ENCODE measurements at regions not wholly inside any gene's neighbourhood (a gene's known extent, or its start where the extent isn't known, plus 50 kb on each side); places are given as distances from the start of the nearest gene placed in this dataset.

GRCh38 chr2:206379266-206379665 lies 64.1 kb upstream of the ADAM23 start:
- TF ChIP-seq MYNN (tag by site-specific recombination; IDR thresholded peaks at IDR 0.05; ENCODE audit: borderline replicate concordance), result no peak
- no peak for TF ChIP-seq KLF1 (tag by site-specific recombination; IDR thresholded peaks at IDR 0.05)
- no peak for TF ChIP-seq YY1 (tag by site-specific recombination; IDR thresholded peaks at IDR 0.05)
- TF ChIP-seq CTCF (tag by site-specific recombination; IDR thresholded peaks at IDR 0.05), result no peak
- TF ChIP-seq, protein P1, sequence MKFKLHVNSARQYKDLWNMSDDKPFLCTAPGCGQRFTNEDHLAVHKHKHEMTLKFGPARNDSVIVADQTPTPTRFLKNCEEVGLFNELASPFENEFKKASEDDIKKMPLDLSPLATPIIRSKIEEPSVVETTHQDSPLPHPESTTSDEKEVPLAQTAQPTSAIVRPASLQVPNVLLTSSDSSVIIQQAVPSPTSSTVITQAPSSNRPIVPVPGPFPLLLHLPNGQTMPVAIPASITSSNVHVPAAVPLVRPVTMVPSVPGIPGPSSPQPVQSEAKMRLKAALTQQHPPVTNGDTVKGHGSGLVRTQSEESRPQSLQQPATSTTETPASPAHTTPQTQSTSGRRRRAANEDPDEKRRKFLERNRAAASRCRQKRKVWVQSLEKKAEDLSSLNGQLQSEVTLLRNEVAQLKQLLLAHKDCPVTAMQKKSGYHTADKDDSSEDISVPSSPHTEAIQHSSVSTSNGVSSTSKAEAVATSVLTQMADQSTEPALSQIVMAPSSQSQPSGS (tag by site-specific recombination; IDR thresholded peaks at IDR 0.05; ENCODE audit: low read depth), result no peak
- no peak for TF ChIP-seq PRDM1 (tag by site-specific recombination; IDR thresholded peaks at IDR 0.05)
- no peak for TF ChIP-seq ZFP3 (tag by site-specific recombination; IDR thresholded peaks at IDR 0.05; ENCODE audit: low read depth)
- TF ChIP-seq ZFHX2 (tag by site-specific recombination; conservative IDR thresholded peaks at IDR 0.05), result no peak
- TF ChIP-seq REST (tag by site-specific recombination; IDR thresholded peaks at IDR 0.05), result no peak

Measured in HEK293 (cell line).